ENCODE measurements at regions not wholly inside any gene's neighbourhood (a gene's known extent, or its start where the extent isn't known, plus 50 kb on each side); places are given as distances from the start of the nearest gene placed in this dataset.

- no peak overlapping the region for H3K4me3 ChIP-seq (ENCODE audit: low read length)
- TF ChIP-seq CTCF (conservative IDR thresholded peaks at IDR 0.05; ENCODE audit: low read length) = no peak
- DNase-seq (ENCODE audit: low read depth) = no peak
Observed at GRCh38 chr3:34782871-34783270, 856.5 kb upstream of the ARPP21 start.

- no peak for TF ChIP-seq CTCF (conservative IDR thresholded peaks at IDR 0.05; ENCODE audit: low read length)
- DNase-seq (ENCODE audit: low read depth) = peak; percentile 7
- no peak overlapping the region for H3K4me3 ChIP-seq (ENCODE audit: low read length)
Observed at GRCh38 chr3:34783876-34784275, 855.4 kb upstream of the ARPP21 start.

- no peak for TF ChIP-seq CTCF (conservative IDR thresholded peaks at IDR 0.05; ENCODE audit: low read length)
- no peak overlapping the region for H3K4me3 ChIP-seq (ENCODE audit: low read length)
- DNase-seq (ENCODE audit: low read depth) = peak; percentile 2
Observed at GRCh38 chr3:34793057-34793456, 846.3 kb upstream of the ARPP21 start.

GRCh38 chr3:34807611-34808010 lies 831.7 kb upstream of the ARPP21 start:
- TF ChIP-seq CTCF (conservative IDR thresholded peaks at IDR 0.05; ENCODE audit: low read length) = no peak
- no peak overlapping the region for H3K4me3 ChIP-seq (ENCODE audit: low read length)
- no peak for DNase-seq (ENCODE audit: low read depth)

GRCh38 chr3:34808287-34808686 lies 831.0 kb upstream of the ARPP21 start:
- no peak for DNase-seq (ENCODE audit: low read depth)
- no peak overlapping the region for H3K4me3 ChIP-seq (ENCODE audit: low read length)
- TF ChIP-seq CTCF (conservative IDR thresholded peaks at IDR 0.05; ENCODE audit: low read length) = no peak

- no peak for TF ChIP-seq CTCF (conservative IDR thresholded peaks at IDR 0.05; ENCODE audit: low read length)
Observed at GRCh38 chr3:34828847-34829246, 810.5 kb upstream of the ARPP21 start.

GRCh38 chr3:34832865-34833508 lies 806.3 kb upstream of the ARPP21 start:
- TF ChIP-seq CTCF (conservative IDR thresholded peaks at IDR 0.05; ENCODE audit: low read length) = no peak
- DNase-seq (ENCODE audit: low read depth) = no peak
- H3K4me3 ChIP-seq (ENCODE audit: low read length) = no peak overlapping the region

More at GRCh38 chr3:34828847-34829246, 810.5 kb upstream of the ARPP21 start:
- no peak for DNase-seq (ENCODE audit: low read depth)
- H3K4me3 ChIP-seq (ENCODE audit: low read length) = no peak overlapping the region

Measured in AG10803 (cell line).